ENCODE measurements at regions not wholly inside any gene's neighbourhood (a gene's known extent, or its start where the extent isn't known, plus 50 kb on each side); places are given as distances from the start of the nearest gene placed in this dataset.
A peak's percentile ranks its signal among the peaks of the same experiment; 100 is the strongest.

DNA sequence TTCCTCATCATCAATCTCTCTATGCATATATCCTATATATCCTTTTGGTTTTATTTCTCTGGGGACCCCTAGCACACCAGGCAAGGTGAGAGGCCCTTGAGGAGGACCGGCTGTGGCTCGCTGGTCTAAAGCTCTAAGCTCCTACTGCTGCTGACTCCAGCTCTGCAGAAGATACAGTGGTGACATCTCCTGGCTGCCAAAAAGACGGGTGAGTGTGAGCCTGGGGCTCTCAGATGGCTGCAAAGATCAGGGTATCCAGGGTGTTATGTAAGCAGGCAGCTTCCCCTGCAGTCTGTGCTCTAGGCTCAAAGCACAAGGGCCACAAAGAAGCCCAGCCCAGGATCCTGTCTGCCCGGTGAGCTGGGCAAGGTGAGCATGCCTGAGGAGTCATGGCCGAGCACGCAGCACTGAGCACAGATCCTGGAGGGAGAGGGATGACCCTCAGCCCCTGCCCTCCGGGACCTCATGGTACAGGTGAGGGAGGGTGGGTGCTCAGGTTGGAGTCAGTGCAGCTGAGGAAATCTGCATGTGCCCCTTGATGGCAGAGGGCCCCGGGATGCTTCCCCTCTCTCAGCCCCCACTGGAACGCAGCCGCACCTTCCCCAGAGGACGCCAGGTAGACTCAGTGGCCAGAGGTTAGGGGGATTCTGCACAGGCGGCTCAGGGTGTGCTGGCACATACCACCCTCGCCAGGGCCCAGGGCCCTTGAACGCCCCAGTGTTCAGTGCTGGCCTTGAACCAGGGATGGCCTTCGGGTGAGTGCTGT is 95.4 kb upstream of the INSIG1 start:
- DNase-seq (ENCODE audit: low read depth): no peak

DNA sequence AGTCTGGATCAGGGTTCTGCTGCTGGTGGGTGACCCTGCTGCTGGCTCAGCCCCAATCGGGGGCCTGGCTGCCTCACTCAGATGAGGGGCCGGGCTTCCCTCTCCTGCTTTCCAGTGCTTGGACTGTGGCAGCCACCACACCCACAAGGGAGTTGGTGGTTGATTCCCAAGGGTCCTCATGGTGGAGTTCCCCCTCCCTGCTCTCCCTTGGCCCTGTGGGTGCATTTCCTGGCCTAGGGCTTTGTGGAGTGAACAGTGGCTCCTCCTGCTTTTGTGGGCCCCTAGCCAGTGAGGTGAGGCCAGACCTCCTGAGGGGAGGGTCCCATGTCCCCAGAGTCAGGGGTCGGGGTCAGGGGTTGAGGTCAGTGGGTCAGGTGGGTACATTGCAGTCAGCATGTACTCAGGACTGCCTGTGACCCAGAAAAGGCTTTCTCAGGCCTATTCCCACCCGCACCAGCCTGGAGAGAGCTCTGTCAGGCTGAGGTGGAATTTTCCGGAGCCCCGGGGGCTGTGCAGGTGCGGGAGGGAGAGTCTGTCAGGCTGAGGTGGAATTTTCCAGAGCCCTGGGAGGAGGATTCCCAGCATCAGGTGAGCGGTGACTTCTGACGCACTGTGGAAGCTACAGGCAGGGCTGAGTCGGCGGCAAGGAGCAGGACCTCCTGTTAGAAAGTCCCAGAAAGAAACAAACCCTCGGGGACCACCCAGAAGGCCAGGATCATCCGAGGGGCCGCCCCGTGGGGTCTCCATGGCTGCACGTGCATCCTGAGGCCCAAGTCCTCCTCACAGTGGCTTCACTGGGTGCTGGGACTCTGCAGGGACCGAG is 94.4 kb upstream of the INSIG1 start:
- no peak for DNase-seq (ENCODE audit: low read depth)

DNA sequence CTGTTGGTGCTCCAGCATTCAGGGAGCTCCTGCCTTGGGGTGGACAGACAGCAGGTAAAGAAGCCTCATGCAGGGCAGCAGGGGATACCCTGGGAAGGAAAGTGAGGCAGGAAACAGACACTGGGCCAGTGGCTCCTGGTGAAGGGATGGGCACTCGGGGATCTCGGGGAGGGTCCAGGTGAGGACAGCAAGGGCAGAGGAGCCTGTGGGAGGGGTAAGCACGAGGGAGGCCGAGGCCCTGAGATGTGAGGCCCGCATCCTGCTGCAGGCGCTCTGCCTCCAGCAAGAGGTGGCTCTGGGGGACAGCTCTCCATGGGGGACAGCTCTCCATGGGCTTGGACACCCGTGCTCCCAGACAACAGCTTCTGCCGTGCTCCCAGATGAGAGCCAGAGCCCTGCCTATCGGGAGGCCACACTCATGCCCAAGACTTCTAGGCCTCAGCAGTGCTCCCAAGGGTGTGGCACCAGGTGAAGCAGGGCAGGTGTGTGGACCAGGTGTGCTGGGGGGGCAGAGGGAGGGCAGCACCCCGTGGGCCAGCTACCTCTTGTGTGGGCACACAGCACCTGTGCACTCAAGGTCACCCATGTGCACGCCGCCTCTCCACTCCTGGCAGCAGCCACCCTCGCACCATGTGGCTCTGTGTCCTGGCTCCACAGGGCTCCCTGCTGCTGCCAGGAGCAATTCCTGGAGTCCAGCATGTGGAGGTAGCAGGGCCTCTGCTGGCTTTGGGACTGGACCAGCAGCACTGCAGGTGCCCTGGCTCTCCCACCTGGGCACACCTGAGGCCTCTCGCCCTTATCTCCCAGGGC is 93.6 kb upstream of the INSIG1 start:
- no peak for DNase-seq (ENCODE audit: low read depth)

DNA sequence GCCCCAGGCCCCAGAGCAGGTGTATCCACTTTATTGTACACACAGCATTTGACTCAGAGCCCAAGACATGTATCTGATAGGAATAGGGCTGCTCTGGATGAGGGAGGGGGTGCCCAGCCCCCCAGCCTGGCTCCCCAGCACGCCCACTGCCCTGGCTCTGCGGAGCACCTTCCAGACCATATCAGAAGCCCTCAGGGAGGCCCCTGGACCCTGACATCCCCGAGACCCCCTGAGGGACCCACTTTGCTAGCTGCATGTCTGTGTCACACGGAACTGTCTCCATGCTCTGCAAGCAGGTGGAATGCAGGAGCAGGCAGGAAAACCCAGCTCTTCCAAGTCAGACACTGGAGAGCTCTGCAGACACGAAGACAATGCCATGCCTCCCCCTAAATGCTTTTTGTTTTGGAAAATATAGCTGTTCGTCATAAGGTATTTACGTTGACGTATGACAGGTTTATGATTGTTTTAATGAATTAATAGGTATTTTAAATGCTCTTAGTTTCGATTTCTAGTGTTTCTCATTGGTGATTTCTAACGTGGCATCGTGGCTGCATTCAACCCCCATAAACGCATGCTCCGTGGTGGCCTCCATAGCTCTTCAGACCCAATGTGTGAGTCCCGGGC is 92.8 kb upstream of the INSIG1 start:
- no peak for DNase-seq (ENCODE audit: low read depth)

DNA sequence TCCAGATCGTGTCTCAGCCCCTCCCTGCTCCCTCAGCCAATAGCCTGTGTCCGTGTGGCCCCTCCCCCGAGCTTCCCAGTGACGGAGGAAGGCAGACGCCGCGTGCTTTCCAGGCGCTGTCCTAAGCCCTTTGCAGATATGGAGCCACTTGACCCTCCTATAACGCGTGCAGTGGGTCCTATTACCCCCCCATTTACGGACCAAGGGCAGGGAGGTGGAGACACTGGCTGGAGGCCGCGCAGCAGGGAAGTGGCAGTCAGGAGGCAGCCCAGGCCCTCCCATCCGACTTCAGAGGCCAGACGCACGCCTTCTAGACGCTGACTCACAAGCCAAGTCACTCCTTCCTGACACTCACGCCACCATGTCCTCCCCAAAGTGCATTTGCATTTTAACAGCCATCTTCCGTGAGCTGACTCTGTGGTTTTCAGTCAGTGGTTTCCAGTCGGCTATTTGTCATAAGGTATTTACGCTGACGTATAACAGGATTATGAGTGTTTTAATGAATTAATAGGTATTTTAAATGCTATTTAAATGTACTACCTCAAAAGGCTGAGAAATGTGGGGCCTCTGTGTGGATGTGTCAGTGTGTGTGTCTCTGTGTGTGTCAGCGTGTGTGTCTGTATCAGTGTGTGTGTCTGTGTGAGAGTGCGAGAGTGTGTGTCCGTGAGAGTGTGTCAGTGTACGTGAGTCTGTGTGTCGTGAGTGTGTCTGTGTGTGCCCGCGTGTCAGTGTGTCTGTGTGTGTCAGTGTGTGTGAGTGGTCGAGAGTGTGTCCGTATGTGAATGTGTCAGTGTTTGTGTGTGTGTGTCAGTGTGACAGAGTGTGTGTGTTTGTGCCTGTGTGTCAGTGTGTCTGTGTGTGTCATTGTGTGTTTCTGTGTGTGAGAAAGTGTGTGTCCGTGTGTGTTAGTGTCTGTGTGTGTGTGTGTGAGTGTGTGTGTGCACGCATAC is 92.0 kb upstream of the INSIG1 start:
- peak; percentile 72 for DNase-seq (ENCODE audit: low read depth)

DNA sequence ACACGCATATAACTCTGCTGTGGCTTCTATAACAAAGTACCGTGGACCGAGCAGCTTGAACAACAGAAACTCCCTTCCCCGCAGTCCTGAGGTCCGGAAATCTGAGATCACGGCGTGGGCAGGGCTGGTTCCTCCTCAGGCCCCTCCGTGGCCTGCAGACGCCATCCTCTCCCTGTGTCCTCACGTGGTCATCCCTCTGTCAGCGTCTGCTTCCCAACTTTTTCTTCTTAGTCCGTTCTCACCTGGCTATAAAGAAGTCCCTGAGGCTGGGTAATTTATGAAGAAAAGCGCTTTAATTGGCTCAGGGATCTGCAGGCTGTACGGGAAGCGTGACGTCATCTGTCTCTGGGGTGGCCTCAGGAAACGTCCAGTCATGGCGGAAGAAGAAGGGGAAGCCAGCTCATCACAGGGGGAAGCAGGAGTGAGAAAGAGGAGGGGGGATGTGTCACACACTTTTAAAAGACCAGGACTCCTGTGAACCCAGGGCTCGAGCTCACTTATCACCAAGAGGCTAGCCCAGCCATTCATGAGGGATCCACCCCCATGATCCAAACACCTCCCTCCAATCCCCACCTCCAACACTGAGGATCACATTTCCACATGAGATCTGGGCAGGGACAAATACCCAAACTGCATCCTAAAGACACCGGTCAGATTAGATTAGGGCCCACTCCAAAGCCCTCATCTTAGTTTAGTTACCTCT is 91.2 kb upstream of the INSIG1 start:
- peak; percentile 53 for DNase-seq (ENCODE audit: low read depth)

DNA sequence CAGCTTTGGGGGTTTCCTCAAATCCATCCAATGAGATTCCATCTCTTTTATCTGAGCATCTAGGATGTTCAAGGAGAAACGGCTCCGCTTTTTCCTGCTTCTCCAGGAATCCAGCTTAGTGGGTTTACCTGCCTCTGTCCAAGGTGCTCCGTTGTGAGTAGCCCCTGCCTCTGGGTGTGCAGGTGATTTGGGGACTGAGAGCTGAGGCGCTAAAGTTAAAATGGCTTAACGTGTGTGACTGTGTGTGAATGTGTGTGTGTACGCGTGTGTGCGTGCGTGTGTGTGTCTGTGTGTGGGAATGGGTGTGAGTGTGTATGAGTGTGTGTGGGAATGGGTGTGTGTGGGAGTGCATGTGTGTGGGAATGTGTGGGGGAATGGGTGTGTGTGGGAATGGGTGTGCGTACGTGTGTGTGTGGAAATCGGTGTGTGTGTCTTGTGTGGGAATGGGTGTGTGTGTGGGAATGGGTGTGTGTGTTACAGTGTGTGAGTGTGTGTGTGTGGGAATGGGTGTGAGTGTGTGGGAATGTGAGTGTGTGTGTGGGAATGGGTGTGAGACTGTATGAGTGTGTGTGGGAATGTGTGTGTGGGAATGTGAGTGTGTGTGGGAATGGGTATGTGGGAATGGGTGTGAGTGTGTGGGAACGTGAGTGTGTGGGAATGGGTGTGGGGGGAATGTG is 90.2 kb upstream of the INSIG1 start:
- DNase-seq (ENCODE audit: low read depth): no peak

DNA sequence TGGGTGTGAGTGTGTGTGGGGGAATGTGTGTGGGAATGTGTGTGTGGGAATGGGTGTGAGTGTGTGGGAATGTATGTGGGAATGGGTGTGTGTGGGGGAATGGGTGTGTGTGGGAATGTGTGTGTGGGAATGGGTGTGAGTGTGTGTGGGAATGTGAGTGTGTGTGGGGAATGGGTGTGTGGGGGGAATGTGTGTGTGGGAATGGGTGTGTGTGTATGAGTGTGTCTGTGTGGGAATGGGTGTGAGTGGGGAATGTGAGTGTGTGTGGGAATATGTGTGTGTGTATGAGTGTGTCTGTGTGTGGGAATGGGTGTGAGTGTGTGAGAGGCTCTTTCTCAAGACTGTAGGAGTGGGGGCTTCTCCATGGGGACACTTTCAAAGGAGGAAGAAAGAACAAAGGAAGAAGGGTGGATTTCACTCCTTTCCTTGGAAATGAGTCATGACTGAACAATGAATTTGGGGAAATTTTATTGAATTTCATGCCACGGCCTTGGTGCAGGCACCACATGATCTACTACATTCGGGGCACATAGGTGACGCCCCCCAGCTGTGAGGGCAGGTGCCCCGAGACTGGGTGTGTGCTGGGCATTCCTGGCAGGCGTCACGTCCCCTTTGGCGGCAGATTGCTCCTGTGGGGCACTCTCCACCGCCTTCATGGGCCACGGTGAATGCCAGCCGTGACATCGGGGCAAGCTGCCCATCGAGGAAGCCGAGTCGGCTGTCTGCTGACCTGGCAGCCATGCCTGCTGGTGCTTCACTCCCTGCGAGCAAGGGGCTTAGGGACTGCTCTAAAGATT is 88.8 kb upstream of the INSIG1 start:
- DNase-seq (ENCODE audit: low read depth): no peak

DNA sequence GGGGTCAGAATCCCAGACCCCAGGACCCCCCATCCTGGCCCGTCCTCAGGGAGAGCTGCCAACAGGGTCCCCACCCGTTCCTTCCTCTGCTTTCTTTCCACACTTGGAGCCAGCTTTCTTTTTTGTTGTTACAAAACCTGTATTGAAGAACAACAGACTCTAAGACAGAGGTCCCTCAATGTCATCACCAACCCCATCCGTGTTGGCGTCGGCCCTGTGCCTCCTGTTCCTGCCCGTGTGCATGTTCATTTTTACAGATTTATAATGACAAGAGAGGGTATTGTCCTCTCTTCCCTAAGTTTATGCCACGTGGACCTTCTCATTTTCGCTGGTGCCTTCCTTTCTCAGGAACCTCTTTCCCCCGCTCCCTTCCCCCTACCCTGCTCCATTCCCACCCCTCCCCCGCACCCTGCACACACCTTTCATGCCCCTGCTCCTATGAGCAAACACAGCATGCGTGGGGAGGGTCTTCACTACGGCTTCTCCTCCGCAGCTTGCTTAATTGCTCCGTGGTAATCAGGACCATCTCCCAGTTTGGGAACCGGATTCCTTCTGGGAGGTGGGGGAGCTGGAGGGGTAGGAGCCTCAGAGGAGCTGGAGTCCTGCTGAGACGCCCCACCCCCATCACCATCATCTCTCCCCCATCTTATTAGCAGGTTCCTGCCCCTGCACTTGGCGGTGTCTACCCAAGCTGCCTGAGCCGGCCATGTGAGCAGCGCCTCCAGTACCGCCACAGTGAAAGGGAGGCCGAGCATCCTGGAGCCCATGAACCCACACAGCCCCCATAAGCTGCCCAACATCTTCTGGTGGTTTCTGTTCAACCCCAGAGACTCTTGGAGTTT is 88.0 kb upstream of the INSIG1 start:
- no peak for DNase-seq (ENCODE audit: low read depth)

DNA sequence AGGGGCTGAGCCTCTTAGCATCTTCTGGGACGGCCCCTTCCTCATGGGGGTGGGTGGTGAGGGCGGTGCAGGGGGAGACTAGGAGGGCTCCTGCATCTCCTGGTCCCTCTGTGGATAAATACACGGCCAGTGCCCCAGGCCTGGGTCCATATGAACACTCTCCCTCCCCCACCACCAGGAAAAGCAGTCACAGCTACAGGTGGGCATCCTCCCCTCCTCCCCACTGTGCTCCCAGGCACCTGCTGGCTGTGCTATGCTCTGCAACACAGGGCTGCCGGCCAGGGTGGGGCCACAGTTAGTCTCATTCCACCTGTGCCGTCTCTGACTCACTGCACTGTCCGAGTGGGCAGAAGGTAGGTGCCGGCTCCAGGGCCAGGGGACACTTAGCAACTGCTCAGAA is 87.3 kb upstream of the INSIG1 start:
- DNase-seq (ENCODE audit: low read depth): no peak

DNA sequence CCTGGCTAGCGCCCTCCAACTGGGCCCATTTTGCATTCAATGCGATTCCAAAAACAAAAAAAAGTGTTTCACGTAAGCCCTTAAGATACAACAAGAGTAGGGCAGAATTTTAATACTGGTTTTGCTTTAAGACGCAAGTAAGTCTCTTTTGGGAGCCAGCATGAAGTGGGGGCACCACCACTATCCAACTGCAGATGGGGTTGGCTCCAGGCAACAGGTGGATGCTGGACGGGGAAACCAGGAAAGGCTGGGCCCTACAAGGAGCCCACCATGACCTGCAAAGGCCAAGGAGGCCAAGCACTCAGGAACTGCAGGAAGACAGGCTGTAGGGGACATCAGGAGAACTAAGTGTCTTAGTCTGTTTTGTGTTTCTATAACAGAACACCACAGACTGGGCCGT is 86.5 kb upstream of the INSIG1 start:
- no peak for DNase-seq (ENCODE audit: low read depth)

DNA sequence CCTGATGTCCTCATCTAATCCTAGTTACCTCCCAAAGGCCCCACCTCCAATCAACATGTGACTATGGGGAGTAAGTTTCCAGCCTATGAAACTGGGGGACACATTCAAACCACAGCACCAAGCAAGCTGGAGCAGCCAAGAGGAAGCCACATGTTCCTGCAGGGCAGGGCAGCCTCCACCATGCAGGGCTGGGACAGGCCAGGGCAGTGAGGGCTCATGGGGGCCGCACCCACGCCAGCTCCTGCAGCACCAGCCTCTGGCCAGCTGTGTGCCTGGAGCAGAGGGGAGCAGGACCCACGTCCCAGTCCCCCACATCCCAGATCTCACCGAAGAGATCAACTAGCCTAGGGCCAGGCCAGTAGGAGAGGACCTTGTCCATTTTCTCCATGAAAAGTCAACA is 85.9 kb upstream of the INSIG1 start:
- no peak for DNase-seq (ENCODE audit: low read depth)

DNA sequence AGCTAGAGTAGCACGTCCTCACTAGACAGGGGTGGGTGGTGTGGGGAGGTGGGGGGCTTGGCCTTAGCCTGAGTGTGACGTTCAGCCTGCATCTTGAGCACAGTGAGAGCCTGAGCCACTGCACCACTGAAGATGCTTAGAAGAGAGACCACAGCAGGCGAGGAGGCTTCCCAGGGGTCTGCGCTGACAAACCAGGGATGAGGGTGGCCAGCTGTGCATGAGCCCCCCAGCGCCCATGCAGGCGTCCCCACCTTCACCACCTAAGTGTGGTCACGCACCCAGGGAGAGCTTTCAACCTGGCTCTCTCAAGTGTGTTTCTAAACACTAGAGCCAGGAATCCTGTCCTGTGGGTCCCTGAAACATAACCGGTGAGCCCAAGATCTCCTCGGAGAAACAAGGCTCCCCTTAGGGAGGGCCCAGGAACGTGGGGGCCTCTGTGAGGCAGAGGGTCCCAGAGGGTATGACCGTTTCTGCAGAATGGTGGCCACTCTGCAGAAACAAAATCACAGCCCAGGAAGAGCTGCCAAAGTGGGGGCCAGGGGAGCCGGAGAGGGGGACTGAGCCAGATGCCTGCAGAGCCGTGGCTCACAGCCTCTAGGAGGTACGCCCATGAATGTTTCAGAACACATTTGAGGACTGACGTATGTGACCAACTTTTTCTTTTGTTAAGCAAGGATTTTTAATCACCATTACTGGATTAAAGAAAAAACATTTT is 85.2 kb upstream of the INSIG1 start:
- DNase-seq (ENCODE audit: low read depth): no peak

DNA sequence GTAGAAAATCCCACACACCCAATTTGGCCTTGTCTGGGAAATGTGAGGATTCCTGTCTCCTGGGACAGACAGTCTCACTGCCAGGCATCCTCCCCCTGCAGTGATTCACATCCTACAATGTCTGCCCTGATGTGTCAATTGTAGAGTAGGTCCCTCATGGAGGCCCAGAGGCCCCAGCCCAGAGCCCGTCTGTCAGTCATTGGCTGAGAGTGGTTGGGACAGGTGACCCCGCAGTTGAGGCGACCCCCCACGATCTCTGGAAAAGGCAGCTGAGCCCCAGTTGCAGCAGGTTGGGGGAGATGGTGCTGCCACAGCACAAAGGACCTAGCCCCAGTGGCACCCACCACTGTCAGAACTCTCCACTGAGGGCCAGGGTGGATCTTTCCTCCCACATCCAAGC is 84.3 kb upstream of the INSIG1 start:
- no peak for DNase-seq (ENCODE audit: low read depth)

DNA sequence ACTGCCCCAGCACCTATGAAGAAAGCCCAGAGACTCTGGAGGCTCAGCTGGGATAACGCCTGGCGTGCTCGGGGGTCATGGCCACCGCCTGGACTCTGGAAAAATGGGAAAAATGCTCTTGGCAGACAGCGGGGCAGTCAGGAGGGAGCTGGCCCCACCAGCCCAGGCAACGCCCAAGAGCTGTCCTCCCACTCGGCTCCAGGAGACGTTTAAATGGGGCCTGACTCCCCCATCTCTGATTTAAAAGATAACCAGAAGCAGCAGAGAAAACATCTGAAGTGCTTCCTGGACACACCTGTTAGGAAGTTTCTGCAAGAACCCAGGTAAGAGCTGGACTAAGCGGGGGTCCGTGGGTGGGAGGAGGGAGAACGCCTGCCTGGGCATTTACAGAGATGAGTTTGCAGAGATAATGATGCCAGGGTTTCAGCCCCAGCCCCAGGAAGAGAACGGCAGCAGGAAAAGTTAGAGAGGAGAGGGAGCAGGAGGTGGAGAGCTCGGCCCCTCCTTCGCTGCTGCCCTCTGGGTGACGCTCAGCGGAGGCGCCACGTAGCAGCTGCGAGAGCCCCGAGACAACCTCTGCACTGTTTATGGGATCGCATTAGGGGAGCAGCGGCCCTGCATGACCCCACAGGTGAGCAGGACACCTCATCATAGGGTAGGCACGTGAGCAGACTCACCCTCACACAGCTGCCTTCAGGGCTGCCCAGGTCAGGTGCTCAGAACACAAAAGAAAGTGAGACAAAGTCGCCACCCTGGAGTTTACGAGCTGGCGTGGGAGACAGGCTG is 83.5 kb upstream of the INSIG1 start:
- no peak for DNase-seq (ENCODE audit: low read depth)

DNA sequence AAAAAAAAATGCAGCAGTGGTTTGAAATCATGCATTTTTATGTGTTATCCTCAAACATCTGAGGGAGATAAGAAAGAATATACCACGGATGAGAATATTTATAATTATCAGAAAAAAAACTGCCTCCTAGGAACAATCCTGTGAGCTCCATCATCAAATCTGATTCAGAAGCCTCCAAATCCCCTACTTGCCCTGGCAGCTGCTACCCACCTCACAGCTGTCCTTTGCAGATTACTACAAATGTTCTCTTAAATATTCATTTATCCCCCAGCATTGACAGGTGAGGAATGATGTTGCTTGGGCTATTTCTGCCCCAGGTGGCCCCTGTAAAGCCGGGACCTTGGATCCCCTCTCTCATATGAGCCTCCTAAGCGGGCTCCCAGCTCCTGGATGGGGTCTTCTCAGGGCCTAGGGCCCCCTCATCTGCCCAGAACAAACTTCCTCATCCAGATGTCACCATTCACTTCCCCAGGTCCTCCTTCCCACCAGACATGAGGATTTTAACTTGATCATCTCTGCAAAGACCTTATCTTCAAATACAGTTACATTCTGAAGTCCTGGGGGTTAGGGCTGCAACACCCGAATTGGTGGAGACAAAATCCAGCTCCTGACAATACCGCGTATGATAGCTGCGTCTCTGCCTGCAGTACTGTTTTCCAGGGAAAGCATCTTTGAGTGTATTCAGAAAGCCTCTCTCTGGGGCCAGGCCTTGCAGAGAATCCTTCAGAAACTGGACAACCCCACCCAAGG is 81.9 kb upstream of the INSIG1 start:
- DNase-seq (ENCODE audit: low read depth): no peak

All from fibroblast of the conjunctiva (primary cell).